ENCODE measurements at regions not wholly inside any gene's neighbourhood (a gene's known extent, or its start where the extent isn't known, plus 50 kb on each side); places are given as distances from the start of the nearest gene placed in this dataset.

DNA sequence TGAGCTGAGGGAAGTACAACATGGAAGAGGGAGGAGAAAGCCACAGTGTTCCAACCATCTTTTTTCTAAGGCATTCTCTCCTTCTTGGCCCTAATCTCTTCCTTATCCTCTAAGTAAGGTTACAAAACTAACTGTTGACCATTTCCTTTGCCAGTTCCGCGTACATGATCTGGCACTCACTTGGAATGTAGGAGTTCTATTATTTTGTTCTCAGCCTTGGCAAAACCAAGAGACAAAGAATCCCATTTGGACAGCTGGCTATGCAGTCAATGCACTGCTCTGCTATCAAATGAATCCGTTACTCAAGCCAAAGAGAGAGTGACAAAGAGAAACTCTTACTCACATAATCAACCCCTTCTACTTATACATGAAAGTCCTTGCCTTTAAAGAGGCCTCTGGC is 410.3 kb downstream of the DTWD2 start:
- TF ChIP-seq CTCF (conservative IDR thresholded peaks at IDR 0.05; ENCODE audit: low read depth in 2 of 2) (no peak), REST (IDR thresholded peaks at IDR 0.05; ENCODE audit: unreplicated experiment) (no peak), CREB1 (CRISPR knock-in tag; IDR thresholded peaks at IDR 0.05; ENCODE audit: low read depth) (no peak), EZH2 (IDR thresholded peaks at IDR 0.05; ENCODE audit: low read depth, unreplicated experiment) (no peak), POLR2AphosphoS5 (IDR thresholded peaks at IDR 0.05; ENCODE audit: low read depth) (no peak), EZH2phosphoT487 (IDR thresholded peaks at IDR 0.05; ENCODE audit: unreplicated experiment) (no peak), ZNF462 (CRISPR knock-in tag; IDR thresholded peaks at IDR 0.05) (no peak), ZNF331 (CRISPR knock-in tag; IDR thresholded peaks at IDR 0.05; ENCODE audit: low read depth) (no peak), STAT1 (IDR thresholded peaks at IDR 0.05; ENCODE audit: unreplicated experiment) (no peak)
- TF ChIP-seq, protein P1, sequence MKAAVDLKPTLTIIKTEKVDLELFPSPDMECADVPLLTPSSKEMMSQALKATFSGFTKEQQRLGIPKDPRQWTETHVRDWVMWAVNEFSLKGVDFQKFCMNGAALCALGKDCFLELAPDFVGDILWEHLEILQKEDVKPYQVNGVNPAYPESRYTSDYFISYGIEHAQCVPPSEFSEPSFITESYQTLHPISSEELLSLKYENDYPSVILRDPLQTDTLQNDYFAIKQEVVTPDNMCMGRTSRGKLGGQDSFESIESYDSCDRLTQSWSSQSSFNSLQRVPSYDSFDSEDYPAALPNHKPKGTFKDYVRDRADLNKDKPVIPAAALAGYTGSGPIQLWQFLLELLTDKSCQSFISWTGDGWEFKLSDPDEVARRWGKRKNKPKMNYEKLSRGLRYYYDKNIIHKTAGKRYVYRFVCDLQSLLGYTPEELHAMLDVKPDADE (IDR thresholded peaks at IDR 0.05) = no peak

Data from GM23338 (cell line).